GM21367 (cell line): ENCODE measurements at regions not wholly inside any gene's neighbourhood (a gene's known extent, or its start where the extent isn't known, plus 50 kb on each side); places are given as distances from the start of the nearest gene placed in this dataset.
A peak's percentile ranks its signal among the peaks of the same experiment; 100 is the strongest.
"Not testable (repeated sequence)": the region's sequence is repeated elsewhere in the genome, so short reads cannot be mapped to it uniquely, and the experiment has no call there.

Source experiments
- ATAC-seq: cut with Tn5 transposase; IDR thresholded peaks from one replicate; pipeline ENCODE4 v1.9.1; 2021; ENCODE audit not compliant: unreplicated experiment

GRCh38 chr15:20473465-20473864, 68.1 kb downstream of the GOLGA6L6 start:
- ATAC-seq, result not testable (repeated sequence)

- peak; percentile 64 for ATAC-seq
Observed at GRCh38 chr15:20472983-20473382, 68.6 kb downstream of the GOLGA6L6 start.

GRCh38 chr15:20470810-20471209, 70.8 kb downstream of the GOLGA6L6 start:
- not testable (repeated sequence) for ATAC-seq

GRCh38 chr15:20441138-20441537, 100.5 kb downstream of the GOLGA6L6 start:
- not testable (repeated sequence) for ATAC-seq

GRCh38 chr15:20440390-20440789, 101.2 kb downstream of the GOLGA6L6 start:
- not testable (repeated sequence) for ATAC-seq

- not testable (repeated sequence) for ATAC-seq
Observed at GRCh38 chr15:20439111-20439510, 102.5 kb downstream of the GOLGA6L6 start.

GRCh38 chr15:20438255-20438654, 103.3 kb downstream of the GOLGA6L6 start:
- not testable (repeated sequence) for ATAC-seq

GRCh38 chr15:20433468-20433867, 108.1 kb downstream of the GOLGA6L6 start:
- ATAC-seq, result not testable (repeated sequence)

- ATAC-seq, result not testable (repeated sequence)
Observed at GRCh38 chr15:20430495-20430894, 111.1 kb downstream of the GOLGA6L6 start.

- ATAC-seq, result not testable (repeated sequence)
Observed at GRCh38 chr15:20420710-20421109, 120.9 kb downstream of the GOLGA6L6 start.

GRCh38 chr15:20416618-20417017, 125.0 kb downstream of the GOLGA6L6 start:
- ATAC-seq, result not testable (repeated sequence)

- not testable (repeated sequence) for ATAC-seq
Observed at GRCh38 chr15:20409667-20410198, 131.9 kb downstream of the GOLGA6L6 start.

GRCh38 chr15:20409247-20409646, 132.4 kb downstream of the GOLGA6L6 start:
- no peak for ATAC-seq

GRCh38 chr15:20407553-20407952, 134.0 kb downstream of the GOLGA6L6 start:
- ATAC-seq, result no peak

- not testable (repeated sequence) for ATAC-seq
Observed at GRCh38 chr15:20404571-20404970, 137.0 kb downstream of the GOLGA6L6 start.

- not testable (repeated sequence) for ATAC-seq
Observed at GRCh38 chr15:20402586-20402985, 139.0 kb downstream of the GOLGA6L6 start.

- ATAC-seq, result not testable (repeated sequence)
Observed at GRCh38 chr15:20401058-20401457, 140.5 kb downstream of the GOLGA6L6 start.

- not testable (repeated sequence) for ATAC-seq
Observed at GRCh38 chr15:20398680-20399079, 142.9 kb downstream of the GOLGA6L6 start.

- ATAC-seq, result not testable (repeated sequence)
Observed at GRCh38 chr15:20388161-20388560, 153.4 kb downstream of the GOLGA6L6 start.

- ATAC-seq, result no peak
Observed at GRCh38 chr15:20386198-20386597, 155.4 kb downstream of the GOLGA6L6 start.

GRCh38 chr15:20380199-20380598, 161.4 kb downstream of the GOLGA6L6 start:
- not testable (repeated sequence) for ATAC-seq

- no peak for ATAC-seq
Observed at GRCh38 chr15:20376872-20377271, 164.7 kb downstream of the GOLGA6L6 start.

- ATAC-seq, result not testable (repeated sequence)
Observed at GRCh38 chr15:20372416-20372815, 169.2 kb downstream of the GOLGA6L6 start.
